Activated CD8-positive, alpha-beta T cell treated with anti-CD3 and anti-CD28 coated beads, Interleukin-2, amount 10 ng/mL, durations not matched to agents 7 days and 5 days (primary cell): ENCODE measurements at regions not wholly inside any gene's neighbourhood (a gene's known extent, or its start where the extent isn't known, plus 50 kb on each side); places are given as distances from the start of the nearest gene placed in this dataset.

Experiments
- ATAC-seq: fragments of 150-1000 bp; cut with Tn5 transposase; one replicate; pipeline ENCODE4 v1.10.0; 2021; ENCODE audit warnings: moderate library complexity
- CTCF ChIA-PET: fragments of 350-600 bp; sonication (Branson Sonifier 250); formaldehyde crosslinking; loops from one replicate; lab custom pipeline; 2021; ENCODE audit warnings: antibody characterized with exemption; lab: Charles Lee
- POLR2A ChIA-PET: fragments of 350-600 bp; sonication (Branson Sonifier 250); formaldehyde crosslinking; loops from one replicate; lab custom pipeline; 2021; ENCODE audit warnings: antibody characterized with exemption; lab: Charles Lee
- DNase-seq: peaks from one replicate; pipeline ENCODE4 v3.0.0-alpha.2; 2020
- H3K27ac Mint-ChIP-seq: one replicate; pipeline ENCODE4 v1.8.0; 2021; ENCODE audit warnings: mild to moderate bottlenecking, mixed read lengths
- H3K27me3 Mint-ChIP-seq: one replicate; pipeline ENCODE4 v1.8.0; 2021; ENCODE audit warnings: low read depth, mixed read lengths
- H3K36me3 Mint-ChIP-seq: one replicate; pipeline ENCODE4 v1.8.0; 2021; ENCODE audit warnings: low read depth, mixed read lengths
- H3K4me1 Mint-ChIP-seq: one replicate; pipeline ENCODE4 v1.8.0; 2021; ENCODE audit warnings: low read depth, mixed read lengths
- H3K4me3 Mint-ChIP-seq: one replicate; pipeline ENCODE4 v1.8.0; 2021; ENCODE audit warnings: mild to moderate bottlenecking, mixed read lengths
- H3K9me3 Mint-ChIP-seq: one replicate; pipeline ENCODE4 v1.8.0; 2022; ENCODE audit warnings: mixed read lengths; ENCODE audit not compliant: insufficient read depth

- DNase-seq = no peak
- no peaks in the 10 kb centered on the region for H3K4me1 Mint-ChIP-seq
- ATAC-seq = no peak
- no peaks in the 10 kb centered on the region for H3K27me3 Mint-ChIP-seq
- H3K36me3 Mint-ChIP-seq = no peaks in the 10 kb centered on the region
- H3K4me3 Mint-ChIP-seq = no peak overlapping the region
- H3K9me3 Mint-ChIP-seq = peaks cover 16% of the 10 kb centered on the region
- ChIA-PET POLR2A (no interaction called here), CTCF (no interaction called here)
- no peak overlapping the region for H3K27ac Mint-ChIP-seq
These were observed 141.9 kb upstream of the BMP4 start for GRCh38 chr14:54098536-54098935.

- DNase-seq (no peak), ATAC-seq (no peak)
- no peaks in the 10 kb centered on the region for H3K36me3 Mint-ChIP-seq
- no peaks in the 10 kb centered on the region for H3K9me3 Mint-ChIP-seq
- ChIA-PET CTCF (no interaction called here), POLR2A (no interaction called here)
- no peak overlapping the region for H3K4me3 Mint-ChIP-seq
- H3K27ac Mint-ChIP-seq = no peak overlapping the region
- H3K4me1 Mint-ChIP-seq = no peaks in the 10 kb centered on the region
- no peaks in the 10 kb centered on the region for H3K27me3 Mint-ChIP-seq
These were observed 145.4 kb upstream of the BMP4 start for GRCh38 chr14:54102051-54102456.

GRCh38 chr14:54102530-54102929 is 145.9 kb upstream of the BMP4 start:
- H3K9me3 Mint-ChIP-seq = no peaks in the 10 kb centered on the region
- H3K4me1 Mint-ChIP-seq = no peaks in the 10 kb centered on the region
- CTCF ChIA-PET = no interaction called here
- no peaks in the 10 kb centered on the region for H3K27me3 Mint-ChIP-seq
- no peaks in the 10 kb centered on the region for H3K36me3 Mint-ChIP-seq
- no peak overlapping the region for H3K27ac Mint-ChIP-seq
- POLR2A ChIA-PET = no interaction called here
- ATAC-seq (no peak), DNase-seq (no peak)
- H3K4me3 Mint-ChIP-seq = no peak overlapping the region

DNA sequence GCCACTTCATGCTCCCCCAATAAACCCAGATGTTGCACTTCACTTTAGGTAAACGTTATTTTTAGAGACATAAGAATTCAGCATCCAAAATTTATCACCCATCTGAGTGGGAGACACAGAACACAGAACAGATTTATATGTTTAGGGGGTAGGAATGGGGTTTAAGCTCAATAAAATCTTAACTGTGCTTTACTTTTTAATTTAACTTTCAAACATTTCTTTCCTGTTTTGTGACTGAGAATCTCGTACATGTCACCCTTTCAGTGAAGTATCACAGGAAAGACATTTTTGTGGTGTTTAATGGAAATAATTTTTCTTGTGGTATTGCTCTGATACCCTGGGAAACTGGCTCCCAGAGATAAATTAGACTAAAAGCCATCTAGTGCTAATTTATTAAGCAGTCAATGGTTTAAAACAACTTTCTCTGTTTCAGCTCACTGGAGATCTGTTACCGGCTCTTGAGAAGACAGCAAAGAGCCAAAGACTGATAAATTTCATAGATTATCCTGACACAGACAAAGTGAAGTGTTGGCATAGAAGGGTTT is 148.0 kb upstream of the BMP4 start:
- H3K27ac Mint-ChIP-seq = no peak overlapping the region
- no peaks in the 10 kb centered on the region for H3K4me1 Mint-ChIP-seq
- H3K4me3 Mint-ChIP-seq = no peak overlapping the region
- ChIA-PET POLR2A (no interaction called here), CTCF (no interaction called here)
- no peaks in the 10 kb centered on the region for H3K9me3 Mint-ChIP-seq
- H3K27me3 Mint-ChIP-seq = no peaks in the 10 kb centered on the region
- DNase-seq = no peak
- no peak for ATAC-seq
- no peaks in the 10 kb centered on the region for H3K36me3 Mint-ChIP-seq

DNA sequence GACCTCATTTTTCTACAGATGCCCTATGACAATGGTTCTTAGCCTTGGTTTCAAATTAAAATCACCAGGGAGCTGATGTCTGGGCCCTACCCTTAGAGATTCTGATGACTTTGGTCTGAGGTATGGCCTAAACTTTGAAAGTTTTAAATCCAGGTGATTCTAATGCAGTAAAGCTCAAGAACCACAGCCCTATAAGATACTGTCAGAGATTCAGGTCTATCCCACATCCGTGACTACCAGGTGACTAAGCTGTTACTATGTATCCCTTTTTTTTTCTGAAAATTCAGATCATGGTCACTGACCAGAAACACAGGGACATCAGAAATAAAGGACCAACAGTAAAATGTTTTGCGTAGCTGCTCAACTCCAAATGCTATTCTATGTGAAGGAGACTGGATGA is 148.8 kb upstream of the BMP4 start:
- Mint-ChIP-seq H3K9me3 (no peaks in the 10 kb centered on the region), H3K36me3 (no peaks in the 10 kb centered on the region), H3K27ac (no peak overlapping the region), H3K27me3 (no peaks in the 10 kb centered on the region), H3K4me1 (no peaks in the 10 kb centered on the region), H3K4me3 (no peak overlapping the region)
- POLR2A ChIA-PET = no interaction called here
- DNase-seq (no peak), ATAC-seq (no peak)
- CTCF ChIA-PET = no interaction called here

- ATAC-seq = no peak
- Mint-ChIP-seq H3K4me1 (no peaks in the 10 kb centered on the region), H3K4me3 (no peak overlapping the region), H3K27me3 (no peaks in the 10 kb centered on the region), H3K27ac (no peak overlapping the region), H3K9me3 (no peaks in the 10 kb centered on the region), H3K36me3 (no peaks in the 10 kb centered on the region)
- ChIA-PET CTCF (no interaction called here), POLR2A (no interaction called here)
- no peak for DNase-seq
These were observed 149.3 kb upstream of the BMP4 start for GRCh38 chr14:54105898-54106297.

DNA sequence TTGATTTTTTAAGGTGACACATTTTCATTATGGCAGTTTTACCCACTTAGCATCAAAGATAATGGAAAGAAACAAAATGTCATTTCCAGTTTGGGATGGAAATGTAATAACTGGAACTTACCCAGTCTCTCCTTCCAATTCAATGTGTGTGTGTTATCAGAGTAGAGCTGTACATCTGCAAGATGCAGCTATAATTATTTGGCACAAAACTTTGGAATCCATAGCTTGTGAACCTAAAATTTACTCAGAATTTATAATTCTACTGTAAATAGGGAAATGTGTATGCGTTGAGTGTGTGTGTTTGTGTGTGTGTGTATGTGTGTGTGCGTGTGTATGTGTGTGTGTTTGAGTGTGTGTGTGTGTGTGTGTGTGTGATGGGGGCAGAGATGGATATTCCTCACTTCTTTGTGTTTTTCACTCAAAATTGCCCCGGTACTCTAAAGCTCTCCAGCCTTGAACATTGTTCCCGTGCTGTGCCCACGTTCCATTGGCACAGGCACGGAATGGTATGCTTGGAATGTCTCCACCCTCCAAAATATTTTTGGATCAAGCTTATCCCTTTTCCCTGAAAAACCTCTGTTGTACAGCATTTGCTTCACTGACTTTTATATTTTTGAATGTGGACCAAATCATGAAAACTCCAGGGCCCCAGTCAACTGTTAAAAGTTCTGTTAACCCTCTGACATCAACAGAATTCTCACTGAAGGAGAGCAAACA is 150.2 kb upstream of the BMP4 start:
- CTCF ChIA-PET = no interaction called here
- no peak overlapping the region for H3K4me3 Mint-ChIP-seq
- no peaks in the 10 kb centered on the region for H3K36me3 Mint-ChIP-seq
- H3K9me3 Mint-ChIP-seq = no peaks in the 10 kb centered on the region
- ATAC-seq (no peak), DNase-seq (no peak)
- H3K27me3 Mint-ChIP-seq = no peaks in the 10 kb centered on the region
- H3K27ac Mint-ChIP-seq = no peak overlapping the region
- POLR2A ChIA-PET = no interaction called here
- no peaks in the 10 kb centered on the region for H3K4me1 Mint-ChIP-seq

DNA sequence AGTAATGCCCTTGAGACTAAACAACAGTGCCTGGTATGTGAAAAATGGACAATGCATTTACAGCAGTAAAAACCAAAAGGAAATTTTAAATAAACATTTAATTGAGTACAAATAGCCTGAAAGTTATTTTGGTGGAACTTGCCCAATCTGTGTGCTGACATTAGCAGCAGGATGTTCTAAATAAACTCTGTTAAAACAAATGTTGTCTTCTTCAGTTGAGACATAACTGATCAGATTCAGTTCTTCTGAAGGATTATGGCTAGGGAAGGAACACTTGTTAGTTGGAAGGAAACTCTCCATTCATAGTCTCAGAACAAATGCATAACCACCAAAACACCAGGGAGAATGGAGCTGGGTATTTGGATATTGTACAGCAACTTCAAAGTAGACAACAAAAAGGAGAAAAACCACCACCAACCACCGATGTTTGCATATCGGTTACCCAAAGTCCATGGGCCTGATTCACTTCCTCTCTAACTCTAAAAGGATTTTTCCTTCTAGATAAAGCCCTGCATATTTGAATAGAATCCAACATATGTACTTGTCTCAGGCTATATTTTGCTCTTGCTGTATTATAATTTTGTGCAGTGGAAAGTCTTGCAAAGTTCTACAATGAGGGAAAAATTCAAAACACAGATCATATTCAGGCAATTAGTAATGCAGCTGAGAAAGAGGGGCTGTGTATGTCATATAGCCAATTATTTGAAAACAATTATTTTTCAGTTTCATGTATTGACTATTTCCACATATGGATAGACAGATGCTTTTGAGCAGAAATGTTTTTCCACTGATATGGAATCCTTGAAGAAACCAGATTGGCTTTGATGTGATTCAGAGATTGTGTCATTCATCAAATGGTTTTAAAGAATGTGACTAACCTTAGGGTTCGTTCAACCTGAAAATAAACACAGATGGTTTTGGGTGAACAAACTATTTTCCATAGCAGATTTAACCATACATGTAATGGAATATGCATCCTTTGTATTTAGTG is 152.2 kb upstream of the BMP4 start:
- Mint-ChIP-seq H3K27ac (no peak overlapping the region), H3K27me3 (no peaks in the 10 kb centered on the region), H3K4me3 (no peak overlapping the region), H3K36me3 (no peaks in the 10 kb centered on the region), H3K9me3 (no peaks in the 10 kb centered on the region), H3K4me1 (no peaks in the 10 kb centered on the region)
- ChIA-PET POLR2A (no interaction called here), CTCF (no interaction called here)
- DNase-seq (no peak), ATAC-seq (no peak)

- DNase-seq = no peak
- ATAC-seq = no peak
- CTCF ChIA-PET = no interaction called here
- Mint-ChIP-seq H3K27me3 (no peaks in the 10 kb centered on the region), H3K4me3 (no peak overlapping the region), H3K27ac (no peak overlapping the region), H3K9me3 (no peaks in the 10 kb centered on the region), H3K36me3 (no peaks in the 10 kb centered on the region), H3K4me1 (no peaks in the 10 kb centered on the region)
- POLR2A ChIA-PET = no interaction called here
These were observed 153.0 kb upstream of the BMP4 start for GRCh38 chr14:54109521-54110120.

DNA sequence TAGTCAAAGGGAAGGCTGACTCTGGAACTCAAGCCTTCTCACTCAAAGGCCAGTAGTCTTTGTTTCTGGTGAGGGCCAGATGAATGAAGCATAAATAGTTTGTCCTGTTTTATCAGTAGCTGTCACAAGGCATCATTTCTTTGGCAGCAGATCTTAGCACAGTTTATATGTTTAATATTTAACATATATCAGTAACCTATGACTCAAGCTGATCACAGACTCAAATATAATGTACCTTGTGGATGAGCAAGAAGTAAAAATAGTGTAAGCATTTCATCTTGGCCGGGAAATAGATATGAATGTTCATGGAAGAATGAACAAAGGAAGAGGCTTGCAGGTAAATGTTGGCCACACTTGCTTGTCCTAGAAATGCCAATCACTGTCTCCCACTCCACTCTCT is 158.3 kb upstream of the BMP4 start:
- no peak for ATAC-seq
- H3K27me3 Mint-ChIP-seq = no peaks in the 10 kb centered on the region
- no peak overlapping the region for H3K27ac Mint-ChIP-seq
- POLR2A ChIA-PET = interaction anchor here (0.6 kb wide), 1 partner anchor 58 kb away, joined by 3 read pairs; no protein-coding TSS in a partner anchor
- no peaks in the 10 kb centered on the region for H3K9me3 Mint-ChIP-seq
- no peaks in the 10 kb centered on the region for H3K4me1 Mint-ChIP-seq
- CTCF ChIA-PET = no interaction called here
- no peaks in the 10 kb centered on the region for H3K36me3 Mint-ChIP-seq
- DNase-seq = no peak
- no peak overlapping the region for H3K4me3 Mint-ChIP-seq

- Mint-ChIP-seq H3K4me3 (no peak overlapping the region), H3K36me3 (no peaks in the 10 kb centered on the region), H3K9me3 (no peaks in the 10 kb centered on the region), H3K27me3 (no peaks in the 10 kb centered on the region), H3K4me1 (no peaks in the 10 kb centered on the region), H3K27ac (no peak overlapping the region)
- ATAC-seq (no peak), DNase-seq (no peak)
- CTCF ChIA-PET = no interaction called here
- POLR2A ChIA-PET = no interaction called here
These were observed 159.7 kb upstream of the BMP4 start for GRCh38 chr14:54116198-54116885.
